GM18508 (cell line): ENCODE measurements at regions not wholly inside any gene's neighbourhood (a gene's known extent, or its start where the extent isn't known, plus 50 kb on each side); places are given as distances from the start of the nearest gene placed in this dataset.
"Not testable (repeated sequence)": the region's sequence is repeated elsewhere in the genome, so short reads cannot be mapped to it uniquely, and the experiment has no call there.

Experiments
- ATAC-seq: cut with Tn5 transposase; IDR thresholded peaks from one replicate; pipeline ENCODE4 v1.9.1; 2021; ENCODE audit warnings: moderate number of reproducible peaks; ENCODE audit not compliant: insufficient read depth, unreplicated experiment

DNA sequence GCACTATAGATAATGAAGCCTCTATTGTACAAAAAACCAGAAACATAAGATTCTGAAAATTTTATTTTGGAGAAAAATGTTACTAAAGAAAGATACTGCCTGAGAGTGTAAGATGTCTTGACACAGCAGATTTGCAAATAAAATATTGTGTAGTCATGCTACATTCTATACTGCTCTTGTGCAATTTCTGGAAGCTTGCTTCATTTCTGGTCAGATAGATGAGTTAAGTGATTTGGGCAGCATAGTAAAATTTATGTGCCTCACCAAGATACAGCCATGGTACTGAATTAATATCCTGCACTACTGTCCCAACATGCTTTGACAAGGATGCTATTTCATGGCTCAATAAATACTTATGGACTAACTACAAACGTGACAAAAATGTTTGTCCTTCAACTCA is 55.1 kb upstream of the STARD13 start:
- ATAC-seq = no peak

DNA sequence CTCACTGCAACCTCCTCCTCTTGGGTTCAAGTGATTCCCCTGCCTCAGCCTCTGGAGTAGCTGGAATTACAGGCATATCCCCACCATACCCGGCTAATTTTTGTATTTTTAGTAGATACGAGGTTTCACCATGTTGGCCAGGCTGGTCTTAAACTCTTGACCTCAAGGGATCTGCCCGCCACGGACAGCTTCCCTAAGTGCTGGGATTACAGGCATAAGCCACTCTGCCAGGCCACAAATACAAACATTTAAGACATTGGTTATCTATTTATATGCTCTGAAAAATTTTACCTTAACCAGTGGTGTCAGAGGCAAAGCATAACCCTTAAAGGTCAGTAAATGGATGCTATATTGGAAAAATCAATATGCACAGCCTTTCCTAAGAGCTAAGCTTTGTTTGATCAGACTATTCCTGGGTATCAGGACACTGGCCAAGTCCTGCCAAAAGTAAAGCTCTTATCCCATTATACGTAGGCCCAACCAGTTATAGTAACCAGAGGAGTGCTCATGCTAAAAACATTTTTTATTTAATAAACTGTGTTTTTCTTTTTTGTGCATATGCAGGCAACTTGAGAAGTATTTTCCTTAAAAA is 56.4 kb upstream of the STARD13 start:
- ATAC-seq = no peak

DNA sequence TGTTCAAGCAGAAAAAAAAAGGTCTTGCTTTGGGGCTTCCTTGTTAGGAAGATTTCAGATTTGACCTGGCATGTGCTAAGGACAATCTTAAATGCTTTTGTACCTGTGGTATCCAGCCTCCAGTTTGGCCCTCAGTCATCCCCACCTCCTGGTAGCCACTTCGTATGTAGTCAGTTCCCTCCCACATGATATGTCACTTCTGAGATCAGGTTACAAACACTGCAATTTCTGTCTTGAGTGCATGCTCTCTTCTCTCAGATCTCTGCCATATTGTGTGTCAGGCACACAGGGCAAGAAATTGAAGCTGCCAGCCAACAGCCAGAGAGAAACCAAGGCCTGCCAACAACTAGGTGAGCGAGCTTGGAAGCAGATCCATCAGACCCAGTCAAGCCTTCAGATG is 60.3 kb upstream of the STARD13 start:
- ATAC-seq = no peak

DNA sequence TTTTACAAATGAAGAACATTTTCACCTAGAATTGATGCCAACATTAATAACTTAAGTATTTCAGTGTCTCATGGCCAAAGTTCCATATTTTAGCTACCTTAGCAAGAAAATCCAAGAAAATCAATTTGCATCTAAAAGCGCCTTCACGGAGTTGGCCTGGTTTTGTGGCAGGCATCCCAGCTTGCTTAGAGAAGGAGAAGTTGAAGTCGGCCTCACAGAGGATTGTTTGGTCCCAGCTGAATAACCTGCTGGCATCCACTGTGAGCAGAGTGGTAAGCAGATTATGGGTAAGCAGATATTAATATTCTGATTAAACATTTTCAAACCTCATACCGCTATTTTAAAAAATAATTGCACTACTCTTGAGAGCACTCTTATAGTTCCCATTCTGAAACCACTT is 62.3 kb upstream of the STARD13 start:
- no peak for ATAC-seq

DNA sequence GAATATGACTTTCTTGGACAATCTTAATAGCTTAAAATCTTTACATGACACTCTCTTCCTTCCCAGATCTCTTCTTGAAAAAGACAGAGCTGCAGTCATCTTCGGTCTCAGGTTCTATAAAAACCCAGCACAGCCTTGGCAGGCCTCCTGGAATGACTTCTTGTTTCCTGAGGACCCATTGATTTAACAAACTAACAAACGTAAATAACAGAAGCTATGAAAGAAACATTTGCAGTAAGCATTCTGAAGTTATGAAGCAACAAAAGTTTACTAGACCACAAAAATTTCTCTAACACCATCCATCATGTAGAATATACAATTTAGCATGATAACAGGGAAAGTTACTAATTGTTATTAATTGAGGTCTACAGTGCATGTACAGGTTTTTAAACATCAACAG is 62.8 kb upstream of the STARD13 start:
- ATAC-seq = no peak

DNA sequence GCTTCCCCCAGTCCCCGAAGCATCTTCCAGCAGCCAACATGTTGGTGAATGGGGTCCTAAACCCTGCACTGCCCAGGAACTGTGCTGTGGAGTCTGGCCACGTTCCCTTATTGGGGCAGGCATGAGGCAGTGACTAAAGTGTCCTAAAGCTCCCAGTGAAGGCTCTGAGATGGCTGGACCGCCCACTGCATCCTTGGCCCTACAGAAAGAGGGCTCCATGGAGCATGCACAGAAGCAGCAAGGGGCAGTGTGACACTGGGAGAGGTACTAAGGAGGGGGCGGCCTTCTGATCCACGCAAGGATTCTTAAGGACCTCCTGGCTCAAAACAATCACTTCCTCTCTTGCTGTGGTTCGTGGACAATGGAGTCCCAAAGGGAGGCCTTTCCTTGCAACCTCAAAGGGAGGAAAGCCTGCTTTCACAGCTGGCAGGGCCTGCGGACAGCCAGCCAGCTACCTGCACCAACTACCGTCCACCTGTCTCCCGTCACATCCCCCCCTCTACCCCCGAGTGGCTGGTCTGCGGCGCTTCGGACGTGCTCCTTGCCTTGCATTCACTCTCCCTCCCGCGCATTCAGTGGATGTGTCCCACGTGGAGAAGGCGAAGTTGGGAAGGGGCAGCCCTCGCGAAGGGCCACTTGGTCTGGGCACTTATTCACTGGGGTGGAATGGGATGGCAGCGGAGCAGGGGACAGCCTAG is 63.9 kb upstream of the STARD13 start:
- ATAC-seq = no peak

DNA sequence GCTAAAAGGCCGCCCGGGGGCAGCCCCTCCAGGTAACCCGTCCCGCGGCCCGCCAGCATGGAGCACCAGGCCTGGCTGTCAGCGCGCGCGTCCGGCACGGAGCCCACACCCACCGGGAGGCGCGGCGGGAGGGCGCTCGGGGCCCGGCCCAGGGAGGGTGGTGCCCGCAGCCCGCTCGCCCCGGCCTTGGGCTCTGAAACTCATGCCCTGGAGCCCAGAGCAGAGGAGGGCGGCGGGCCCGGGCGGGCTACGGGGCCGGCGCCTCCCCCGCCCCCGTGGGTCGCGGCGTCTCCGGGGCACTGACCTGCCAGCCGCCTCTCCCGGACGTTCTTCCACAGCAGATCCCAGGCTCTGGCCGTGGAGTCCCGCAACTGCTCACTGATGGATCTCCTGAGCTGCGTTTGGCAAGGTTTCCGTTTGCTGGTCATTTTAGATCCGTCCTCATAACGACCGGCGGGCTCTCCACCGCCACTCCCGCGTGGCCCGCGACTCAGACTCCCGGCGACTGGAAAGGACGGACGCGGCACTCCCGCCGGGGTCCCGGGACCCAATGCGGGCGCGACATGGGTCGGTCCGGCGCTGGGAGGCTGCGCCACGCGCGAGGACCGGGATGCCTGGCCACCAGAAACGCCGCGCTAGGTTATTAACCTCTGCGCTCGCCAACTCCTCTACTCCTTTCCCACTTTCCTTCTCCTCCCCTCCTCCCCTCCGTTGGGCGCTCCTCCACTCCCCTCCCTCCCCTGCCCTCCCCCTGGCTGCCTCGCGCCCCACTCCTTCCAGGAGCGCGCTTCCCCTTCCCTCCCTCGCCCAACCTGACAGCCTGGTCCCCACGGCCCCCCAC is 64.7 kb upstream of the STARD13 start:
- ATAC-seq = no peak

DNA sequence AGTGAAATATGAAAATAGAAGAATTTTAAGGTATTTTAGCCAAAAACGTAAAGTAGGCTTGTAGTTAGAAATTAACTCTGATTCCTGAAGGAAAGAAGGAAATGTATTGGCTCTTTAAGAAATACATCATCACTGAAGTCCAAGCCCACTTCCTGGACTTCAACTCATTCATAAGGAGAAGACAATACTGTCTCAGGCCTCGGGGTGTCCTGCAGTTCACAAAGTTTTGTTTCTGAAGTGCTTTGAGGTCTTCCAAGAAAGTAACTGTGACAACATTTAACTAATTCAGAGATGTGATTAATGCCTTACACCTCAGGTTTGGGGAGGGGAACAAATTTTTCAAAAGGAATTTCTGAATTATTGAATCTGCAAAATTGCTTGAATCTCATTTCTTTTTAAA is 65.8 kb upstream of the STARD13 start:
- ATAC-seq = no peak

DNA sequence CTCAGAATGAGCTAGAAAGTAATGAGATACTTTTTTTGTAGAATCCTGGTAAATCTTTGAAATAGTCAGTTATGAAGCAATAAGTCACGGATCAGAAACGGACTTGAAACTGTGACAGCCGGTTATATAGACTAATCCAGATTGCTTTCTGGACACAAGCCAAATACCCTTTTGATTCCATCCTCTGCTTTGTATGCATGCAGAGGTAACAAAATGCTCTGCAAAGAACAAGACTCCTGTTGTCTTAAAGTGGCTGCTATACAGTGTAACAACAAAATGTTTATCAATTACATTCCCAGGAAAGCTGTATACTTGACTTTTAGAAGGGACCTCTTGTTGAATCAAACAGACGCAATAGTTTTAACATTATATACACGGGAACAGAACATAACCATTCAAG is 66.5 kb upstream of the STARD13 start:
- no peak for ATAC-seq

DNA sequence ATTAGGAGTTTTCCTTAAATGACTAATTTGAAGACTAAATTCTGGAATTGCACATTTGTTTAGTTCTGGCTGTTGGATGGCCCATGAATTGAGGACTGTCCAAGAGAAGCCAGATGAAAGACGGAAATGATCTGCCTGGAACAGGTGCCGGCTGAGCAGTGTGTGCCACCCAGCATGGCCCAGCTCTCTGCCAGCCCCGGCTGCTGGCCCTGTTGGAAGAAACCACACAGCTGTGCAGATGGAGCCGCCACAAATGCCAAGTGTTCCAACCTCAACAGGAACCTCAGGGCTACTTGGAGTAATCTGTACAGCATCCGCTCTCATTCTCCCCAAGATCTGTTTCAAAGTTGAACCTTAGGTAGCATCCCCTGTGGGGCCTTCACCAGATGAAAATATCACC is 67.0 kb upstream of the STARD13 start:
- no peak for ATAC-seq

DNA sequence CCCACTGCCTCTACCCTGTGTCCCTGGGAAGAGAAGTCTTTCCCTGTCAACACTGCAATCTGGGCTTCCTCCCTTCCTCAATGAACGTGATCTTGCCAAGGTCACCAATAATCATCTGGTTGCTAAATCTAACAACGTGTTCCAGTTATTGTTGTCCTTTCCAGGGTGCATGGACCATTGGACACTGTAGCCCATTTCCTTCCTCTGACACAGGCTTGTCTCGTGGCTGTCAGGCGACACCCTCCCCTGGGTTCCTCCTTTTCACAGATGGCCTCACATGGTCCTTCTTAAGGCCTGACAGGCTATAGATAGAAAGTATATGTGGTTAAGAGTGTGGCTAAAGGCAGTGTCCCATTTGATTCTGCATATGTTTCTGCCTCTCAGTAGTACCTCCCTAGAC is 67.7 kb upstream of the STARD13 start:
- ATAC-seq = no peak

DNA sequence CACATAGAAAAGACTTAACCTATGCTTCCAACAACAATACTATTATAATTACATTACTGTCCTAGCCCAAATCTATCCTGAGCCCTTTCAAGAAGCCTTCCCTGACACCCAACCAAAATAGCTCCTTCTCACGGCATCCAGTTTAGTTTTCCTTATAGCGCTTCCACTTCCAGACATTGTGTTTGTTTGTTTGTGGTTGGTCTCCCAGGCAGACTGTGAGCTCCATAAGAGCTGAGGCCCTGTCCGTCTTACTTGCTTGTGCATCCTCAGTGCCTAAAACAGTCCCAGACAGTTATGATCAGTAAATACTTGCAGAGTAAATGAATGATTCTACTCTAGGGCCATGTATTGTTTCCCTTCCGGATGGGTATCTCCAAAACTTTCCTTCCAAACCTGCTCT is 68.1 kb upstream of the STARD13 start:
- no peak for ATAC-seq

DNA sequence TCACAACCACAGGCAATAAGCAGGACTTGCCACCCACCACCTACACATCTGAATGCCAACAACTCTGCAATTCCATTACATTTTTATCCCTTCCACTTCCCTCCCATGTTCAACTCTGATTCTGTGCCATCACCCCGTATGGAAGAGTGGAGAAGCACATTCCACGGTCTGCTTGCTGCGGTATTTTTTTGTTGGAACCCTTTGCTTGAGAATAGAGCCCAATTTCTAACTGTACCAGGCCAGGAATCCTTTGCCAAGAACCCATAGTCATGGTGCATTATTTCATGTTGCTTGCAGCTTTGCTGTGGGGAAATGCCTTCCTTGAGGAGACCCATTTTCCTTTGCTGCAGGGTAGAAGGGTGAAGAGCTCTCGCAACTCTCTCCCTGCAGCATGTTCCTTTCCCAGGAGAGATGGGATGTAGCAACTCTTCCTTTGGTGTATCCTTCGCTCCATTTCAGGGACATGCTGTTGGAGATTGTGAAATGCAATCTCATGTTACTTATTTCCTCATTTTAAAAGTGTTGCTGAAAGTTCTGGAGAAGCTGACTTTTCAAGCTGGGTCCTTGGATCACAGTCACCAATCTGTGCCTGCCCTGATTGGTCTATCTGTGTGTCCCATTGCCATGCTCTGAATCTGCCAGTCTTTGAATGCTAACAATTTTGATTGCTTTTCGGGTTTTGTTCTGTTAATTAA is 69.8 kb upstream of the STARD13 start:
- no peak for ATAC-seq

DNA sequence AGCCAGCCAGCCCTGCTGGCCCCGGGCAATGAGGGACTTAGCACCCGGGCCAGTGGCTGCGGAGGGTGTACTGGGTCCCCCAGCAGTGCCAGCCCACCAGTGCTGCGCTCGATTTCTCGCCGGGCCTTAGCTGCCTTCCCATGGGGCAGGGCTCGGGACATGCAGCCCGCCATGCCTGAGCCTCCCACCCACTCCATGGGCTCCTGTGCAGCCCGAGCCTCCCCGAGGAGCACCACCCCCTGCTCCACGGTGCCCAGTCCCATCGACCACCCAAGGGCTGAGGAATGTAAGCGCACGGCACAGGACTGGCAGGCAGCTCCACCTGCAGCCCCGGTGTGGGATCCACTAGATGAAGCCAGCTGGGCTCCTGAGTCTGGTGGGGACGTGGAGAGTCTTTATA is 72.5 kb upstream of the STARD13 start:
- ATAC-seq = not testable (repeated sequence)

DNA sequence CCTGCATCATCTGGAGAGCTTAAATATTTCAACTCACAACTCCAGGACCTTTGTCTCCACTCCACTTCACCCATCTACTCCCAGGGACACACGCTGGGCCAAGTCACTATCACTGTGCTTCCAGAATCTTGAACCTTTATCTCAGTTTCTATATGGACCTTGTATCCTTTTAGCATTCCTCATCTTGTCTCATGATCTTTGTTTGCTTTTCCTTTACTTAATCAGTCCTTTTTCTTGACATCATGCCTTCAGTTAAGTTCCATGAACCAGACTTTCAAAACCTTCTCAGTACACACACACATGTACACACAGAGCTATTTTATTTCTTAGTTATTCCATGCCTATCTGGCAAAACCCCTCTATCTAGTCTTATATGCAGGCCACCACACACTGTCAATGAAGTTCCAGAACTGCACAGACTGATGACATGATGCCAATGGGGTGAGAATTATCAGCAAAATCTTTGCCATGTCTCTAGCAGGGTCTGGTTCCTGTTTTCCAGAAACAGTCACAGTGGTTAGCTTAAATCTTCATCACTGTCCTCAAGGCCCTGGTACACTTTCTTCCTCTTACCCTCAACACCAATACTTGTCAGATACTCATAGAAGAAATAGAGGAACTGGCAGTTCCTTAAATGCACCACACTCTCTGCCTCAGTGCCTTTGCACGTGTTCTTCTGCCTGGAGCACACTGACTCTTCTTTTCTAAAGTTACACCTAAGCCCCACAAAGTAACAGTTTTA is 77.6 kb upstream of the STARD13 start:
- ATAC-seq = no peak

DNA sequence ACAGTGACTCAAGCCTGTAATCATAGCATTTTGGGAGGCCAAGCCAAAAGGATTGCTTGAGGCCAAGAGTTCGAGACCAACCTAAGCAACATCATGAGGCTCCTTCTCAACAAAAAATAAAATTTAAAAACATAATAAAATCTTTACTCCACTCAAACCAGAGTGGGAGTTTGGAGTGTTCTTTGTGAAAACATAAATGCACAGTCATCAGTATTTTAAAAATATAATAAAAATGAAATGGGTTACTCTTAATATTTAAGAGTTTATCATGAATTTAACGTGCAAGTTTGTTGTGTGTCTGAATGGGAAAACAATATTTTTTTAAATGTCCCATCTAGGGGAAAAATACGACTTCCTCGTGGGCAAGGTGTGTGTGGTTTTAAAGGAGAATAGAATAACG is 78.6 kb upstream of the STARD13 start:
- ATAC-seq = no peak

DNA sequence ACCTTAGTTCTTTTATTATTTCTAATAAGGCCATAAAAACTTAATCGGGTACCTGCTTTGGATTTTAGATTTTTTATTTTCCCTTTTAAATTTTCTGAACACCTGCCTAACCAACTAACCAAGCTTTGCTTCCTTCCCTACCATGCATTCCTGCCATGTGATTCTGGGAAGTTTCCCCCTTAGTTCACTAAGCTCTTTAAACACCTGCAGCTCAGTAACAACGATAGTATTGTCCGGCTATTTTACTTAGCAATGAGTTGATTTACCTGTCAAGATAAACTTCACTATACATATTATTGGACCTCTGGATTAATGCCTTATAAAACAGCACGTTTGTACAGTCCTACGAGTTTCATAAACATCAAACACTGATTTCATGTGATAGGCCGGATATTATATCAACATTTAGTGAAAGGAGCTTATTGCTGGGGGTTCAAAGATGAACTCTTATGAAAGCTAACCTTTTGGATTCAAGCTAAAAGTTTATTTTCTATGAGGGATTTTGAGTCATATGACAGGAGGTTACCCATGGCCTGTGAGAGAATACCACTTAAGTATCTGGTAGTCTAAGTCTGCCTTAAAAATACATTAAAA is 81.0 kb upstream of the STARD13 start:
- ATAC-seq = no peak

DNA sequence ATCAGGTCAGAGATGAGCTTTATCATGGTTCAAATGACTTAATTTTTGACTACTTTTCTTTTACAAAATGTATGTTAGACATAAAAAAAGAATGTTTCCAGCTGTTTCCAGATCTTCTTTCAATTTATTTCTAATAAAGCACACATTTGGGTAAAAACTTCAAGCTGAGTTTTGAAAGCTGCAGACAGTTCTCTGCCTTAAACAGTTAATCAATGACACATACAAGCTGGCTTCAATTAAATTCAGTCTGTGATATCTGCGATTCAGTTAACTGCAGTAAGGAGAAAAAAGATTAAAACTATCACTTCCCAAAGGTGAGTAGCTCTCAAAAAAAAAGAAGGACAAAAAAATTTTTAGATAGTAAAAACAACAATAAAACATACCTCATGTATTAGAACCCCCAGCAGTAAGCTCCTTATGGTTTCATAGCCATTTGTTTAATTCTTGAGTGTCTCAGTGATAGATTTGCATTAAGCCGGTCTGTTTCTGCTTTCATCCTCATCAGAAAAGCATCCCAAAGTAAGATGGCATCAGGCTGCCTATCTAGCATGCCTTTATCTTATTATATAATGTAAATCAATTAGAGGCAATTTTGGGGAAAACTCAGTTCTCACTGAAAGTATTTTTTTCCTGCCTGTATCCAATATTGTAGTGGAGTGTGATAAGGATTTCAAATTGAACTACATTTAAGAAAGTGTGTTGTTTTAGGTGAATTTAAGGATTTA is 81.8 kb upstream of the STARD13 start:
- no peak for ATAC-seq

DNA sequence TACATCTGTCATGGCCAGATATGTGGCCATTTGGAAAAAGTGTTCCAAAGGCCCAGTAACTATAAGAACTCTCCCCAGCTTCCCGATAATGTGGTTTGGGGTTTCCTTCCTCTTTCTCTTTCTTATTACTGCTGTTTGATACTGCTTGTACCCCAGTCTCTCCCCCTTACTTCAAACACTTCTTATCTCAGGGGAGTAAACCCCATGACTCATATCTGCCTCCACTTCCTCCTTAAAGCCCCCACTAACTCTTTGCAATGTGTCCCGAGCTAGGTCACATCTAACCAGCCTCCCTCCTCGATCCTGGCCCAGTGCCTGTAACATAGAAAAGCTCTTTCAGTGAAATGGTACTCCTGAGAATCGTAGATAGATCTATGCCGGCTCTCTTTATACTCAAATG is 82.4 kb upstream of the STARD13 start:
- ATAC-seq = no peak
